H1 (cell line): ENCODE measurements at regions not wholly inside any gene's neighbourhood (a gene's known extent, or its start where the extent isn't known, plus 50 kb on each side); places are given as distances from the start of the nearest gene placed in this dataset.

ENCODE experiments used
- KDM5A ChIP-seq: fragments of 200-600 bp; IDR thresholded peaks from 2 replicates; pipeline ENCODE4 v1.7.1; 2012; ENCODE audit warnings: mild to moderate bottlenecking, low read length, inconsistent platforms, mixed read lengths
- NRF1 ChIP-seq: IDR thresholded peaks from 2 replicates; pipeline ENCODE4 v1.6.1; 2011; ENCODE audit warnings: mild to moderate bottlenecking, low read depth, low read length, improper control_type of control experiment
- RFX5 ChIP-seq: IDR thresholded peaks from 2 replicates; pipeline ENCODE4 v1.6.1; 2011; ENCODE audit warnings: low read depth, low read length, improper control_type of control experiment, borderline replicate concordance
- TF ChIP-seq, protein P1 (sequence below): IDR thresholded peaks from 2 replicates; pipeline ENCODE4 v1.6.1; 2012; ENCODE audit warnings: inconsistent platforms

DNA sequence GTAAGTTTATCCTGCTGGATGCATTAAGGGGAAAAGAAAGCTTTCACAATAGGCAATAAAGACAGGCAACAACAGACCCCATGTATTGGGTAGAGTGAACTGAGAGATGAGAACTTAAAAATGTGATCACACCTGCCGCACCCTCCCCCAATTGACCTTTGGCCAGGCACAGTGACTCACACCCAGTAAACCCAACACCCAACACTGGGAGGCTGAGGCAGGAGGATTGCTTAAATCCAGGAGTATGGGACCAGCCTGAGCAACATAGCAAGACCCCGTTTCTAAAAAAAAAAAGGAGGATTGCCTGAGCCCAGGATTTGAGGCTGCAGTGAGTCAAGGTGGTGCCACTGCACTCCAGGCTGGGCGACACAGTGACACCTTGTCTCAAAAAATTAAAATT lies 86.9 kb downstream of the MPP7 start (continued):
- TF ChIP-seq, protein P1, sequence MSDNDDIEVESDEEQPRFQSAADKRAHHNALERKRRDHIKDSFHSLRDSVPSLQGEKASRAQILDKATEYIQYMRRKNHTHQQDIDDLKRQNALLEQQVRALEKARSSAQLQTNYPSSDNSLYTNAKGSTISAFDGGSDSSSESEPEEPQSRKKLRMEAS = no peak
- TF ChIP-seq KDM5A = no peak
- TF ChIP-seq RFX5 = no peak
- TF ChIP-seq NRF1 = no peak
